HCT116 (cell line): ENCODE measurements at regions not wholly inside any gene's neighbourhood (a gene's known extent, or its start where the extent isn't known, plus 50 kb on each side); places are given as distances from the start of the nearest gene placed in this dataset.

Experiments used
- ATAC-seq: fragments of 200-7000 bp; cut with Tn5 transposase; 2 replicates; pipeline ENCODE4 v1.9.1; 2020; ENCODE audit warnings: mild to moderate bottlenecking, moderate library complexity
- BruUV-seq: library from RNA; stranded (reverse); fragments of 400-500 nt; replicated peaks from 2 replicates; lab custom pipeline; 2021; lab: Mats Ljungman, UMichigan
- CTCF ChIA-PET: fragments of 300-600 bp; sonication (Branson Sonifier 250); formaldehyde crosslinking; loops from one replicate; lab custom pipeline; 2021; ENCODE audit warnings: antibody characterized with exemption; lab: Charles Lee
- POLR2A ChIA-PET: fragments of 300-600, 350-600 bp; sonication (Branson Sonifier 250); formaldehyde crosslinking; loops from one replicate; lab custom pipeline; 2021; ENCODE audit warnings: antibody characterized with exemption; lab: Charles Lee
- RAD21 ChIA-PET, 2 experiments: fragments of 300-600 bp; sonication (Branson Sonifier 250); formaldehyde crosslinking; loops; one replicate each; lab custom pipeline; 2023; ENCODE audit warnings: low total read pairs in 2 of 2; ENCODE audit not compliant: uncharacterized antibody in 2 of 2, unreplicated experiment in 2 of 2, low non-redundant PET in 1 of 2; lab: Charles Lee
- DNase-seq: peaks from one replicate; pipeline ENCODE4 v3.0.0-alpha.2; 2010; ENCODE audit warnings: low read depth, low spot score
- H2AFZ ChIP-seq: fragments of 200-600 bp; shearing (Covaris generic), sonication (generic); 2 replicates; pipeline ENCODE4 v1.6.1; 2017; ENCODE audit warnings: low read depth, mixed run types, mixed read lengths, antibody characterized with exemption, low read length; ENCODE audit not compliant: poor library complexity, severe bottlenecking
- H3K27ac ChIP-seq: 2 replicates; pipeline ENCODE4 v1.5.1; 2012; ENCODE audit warnings: low read depth, low read length
- H3K27me3 ChIP-seq: fragments of 200-600 bp; sonication (generic); 2 replicates; pipeline ENCODE4 v1.6.1; 2016; ENCODE audit warnings: mixed run types, low read length, mixed read lengths; ENCODE audit not compliant: insufficient read depth
- H3K36me3 ChIP-seq, 2 experiments: fragments of 200-500 bp in 1 of 2; fragments of 200-600 bp in 1 of 2; sonication (Bioruptor generic) in 1 of 2; sonication (generic) in 1 of 2; 2 replicates each; pipeline versions ENCODE4 v1.5.1 to v1.6.1; 2014 to 2016; ENCODE audit warnings: low read length in 2 of 2, inconsistent platforms in 1 of 2, mixed read lengths in 1 of 2, mixed run types in 1 of 2; ENCODE audit not compliant: insufficient read depth in 2 of 2, control insufficient read depth in 1 of 2
- H3K4me1 ChIP-seq, 2 experiments: fragments of 200-600 bp in 1 of 2; sonication (generic) in 1 of 2; 2 replicates each; pipeline versions ENCODE4 v1.5.1 to v1.6.1; 2012 to 2017; ENCODE audit warnings: low read length in 2 of 2, inconsistent platforms in 1 of 2, mild to moderate bottlenecking in 1 of 2, mixed read lengths in 1 of 2, mixed run types in 1 of 2, moderate library complexity in 1 of 2; ENCODE audit not compliant: insufficient read depth in 2 of 2, control insufficient read depth in 1 of 2
- H3K4me2 ChIP-seq: fragments of 200-600 bp; sonication (generic); 2 replicates; pipeline ENCODE4 v1.6.1; 2017; ENCODE audit warnings: mixed run types, low read length, mixed read lengths
- H3K4me3 ChIP-seq, 2 experiments: fragments of 200-600 bp in 1 of 2; sonication (generic) in 1 of 2; replicated peaks in 1 of 2; 2 replicates each; pipeline ENCODE4 v1.5.1; 2011 to 2016; ENCODE audit warnings: low read length in 2 of 2, control low read depth in 1 of 2, low read depth in 1 of 2, mild to moderate bottlenecking in 1 of 2, mixed read lengths in 1 of 2, mixed run types in 1 of 2
- H3K79me2 ChIP-seq: fragments of 200-600 bp; sonication (generic); 2 replicates; pipeline ENCODE4 v1.6.1; 2017; ENCODE audit warnings: mild to moderate bottlenecking, mixed run types, low read length, moderate library complexity, mixed read lengths; ENCODE audit not compliant: insufficient read depth
- H3K9ac ChIP-seq: fragments of 200-600 bp; sonication (generic); 2 replicates; pipeline ENCODE4 v1.6.1; 2016; ENCODE audit warnings: low read length, mixed read lengths
- H3K9me2 ChIP-seq: fragments of 200-600 bp; sonication (generic), shearing (Covaris generic); 2 replicates; pipeline ENCODE4 v1.6.1; 2017; ENCODE audit warnings: mixed run types, mild to moderate bottlenecking, moderate library complexity; ENCODE audit not compliant: insufficient read depth
- H3K9me3 ChIP-seq, 2 experiments: fragments of 200-500 bp in 1 of 2; fragments of 200-600 bp in 1 of 2; sonication (Bioruptor generic) in 1 of 2; sonication (generic) in 1 of 2; 2 replicates each; pipeline ENCODE4 v1.6.1; 2014 to 2017; ENCODE audit warnings: low read length in 2 of 2, mixed read lengths in 2 of 2, inconsistent platforms in 1 of 2, low read depth in 1 of 2, mild to moderate bottlenecking in 1 of 2, mixed run types in 1 of 2, moderate library complexity in 1 of 2; ENCODE audit not compliant: control insufficient read depth in 1 of 2, insufficient read depth in 1 of 2
- H4K20me1 ChIP-seq: fragments of 200-600 bp; sonication (generic), shearing (Covaris generic); 2 replicates; pipeline ENCODE4 v1.6.1; 2017; ENCODE audit warnings: mixed run types, mild to moderate bottlenecking, moderate library complexity; ENCODE audit not compliant: insufficient read depth
- CBX3 ChIP-seq: IDR thresholded peaks from 2 replicates; pipeline ENCODE4 v1.6.1; 2012; ENCODE audit warnings: low read depth
- EGR1 ChIP-seq: IDR thresholded peaks from 2 replicates; pipeline ENCODE4 v1.6.1; 2012; ENCODE audit warnings: low read depth
- JUND ChIP-seq: IDR thresholded peaks from 2 replicates; pipeline ENCODE4 v1.6.1; 2012
- SP1 ChIP-seq: IDR thresholded peaks from 2 replicates; pipeline ENCODE4 v1.6.1; 2012; ENCODE audit warnings: low read depth
- ZFX ChIP-seq: fragments of 450-650 bp; IDR thresholded peaks from 2 replicates; pipeline ENCODE4 v1.6.1; 2017
- ZNF274 ChIP-seq: fragments of 200-500 bp; sonication (Bioruptor generic); IDR thresholded peaks from 2 replicates; pipeline ENCODE4 v1.6.1; 2014; ENCODE audit warnings: mild to moderate bottlenecking, low read depth, low read length, inconsistent platforms
- intact Hi-C: fragments of 100-400 bp; cut with micrococcal nuclease; formaldehyde crosslinking; loops from 2 replicates; pipeline ENCODE4 v1.10.0; 2022
- TF ChIP-seq, protein P1 (sequence below): IDR thresholded peaks from 2 replicates; pipeline ENCODE4 v1.6.1; 2011; ENCODE audit warnings: mild to moderate bottlenecking, low read length, moderate library complexity; ENCODE audit not compliant: insufficient replicate concordance; ENCODE audit errors: extremely low read depth
- TF ChIP-seq, protein P2 (sequence below): IDR thresholded peaks from 2 replicates; pipeline ENCODE4 v1.6.1; 2012

DNA sequence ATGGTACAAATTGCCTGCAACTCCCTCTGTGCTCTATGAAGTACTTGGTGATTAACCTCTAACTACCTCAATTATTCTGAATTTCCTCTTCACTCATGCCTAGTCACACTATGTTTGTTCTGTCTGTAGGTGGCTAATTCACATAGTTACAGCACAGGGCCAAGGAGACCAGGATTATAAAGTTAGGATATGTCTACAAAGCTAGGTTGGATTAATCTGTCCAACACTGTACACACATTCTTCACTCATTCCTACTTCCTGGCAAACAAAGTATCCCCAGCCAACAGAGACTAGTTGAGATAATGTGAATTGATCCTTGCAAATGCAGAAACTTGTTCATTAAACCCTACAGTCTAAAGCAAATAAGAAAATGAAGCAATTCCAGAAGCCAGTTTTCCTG lies 269.8 kb downstream of the HACE1 start:
- Histone ChIP-seq H4K20me1 (no peaks in the 10 kb centered on the region), H3K9me2 (no peaks in the 10 kb centered on the region), H3K4me1 (no peaks in the 10 kb centered on the region), H3K36me3 (no peaks in the 10 kb centered on the region), H3K27me3 (no peaks in the 10 kb centered on the region), H3K27ac (no peak overlapping the region), H3K79me2 (no peaks in the 10 kb centered on the region), H3K9me3 (no peaks in the 10 kb centered on the region), H3K9ac (no peak overlapping the region), H3K4me3 (no peak overlapping the region), H3K4me2 (no peak overlapping the region), H2AFZ (no peak overlapping the region)
- ChIA-PET CTCF (no interaction called here), POLR2A (no interaction called here), RAD21 (no interaction called here)
- no TSS peak for BruUV-seq
- intact Hi-C loops = no loop called here
- ATAC-seq (no peak), DNase-seq (no peak)
- no peak for TF ChIP-seq ZNF274
- TF ChIP-seq SP1 = no peak
- TF ChIP-seq, protein P1, sequence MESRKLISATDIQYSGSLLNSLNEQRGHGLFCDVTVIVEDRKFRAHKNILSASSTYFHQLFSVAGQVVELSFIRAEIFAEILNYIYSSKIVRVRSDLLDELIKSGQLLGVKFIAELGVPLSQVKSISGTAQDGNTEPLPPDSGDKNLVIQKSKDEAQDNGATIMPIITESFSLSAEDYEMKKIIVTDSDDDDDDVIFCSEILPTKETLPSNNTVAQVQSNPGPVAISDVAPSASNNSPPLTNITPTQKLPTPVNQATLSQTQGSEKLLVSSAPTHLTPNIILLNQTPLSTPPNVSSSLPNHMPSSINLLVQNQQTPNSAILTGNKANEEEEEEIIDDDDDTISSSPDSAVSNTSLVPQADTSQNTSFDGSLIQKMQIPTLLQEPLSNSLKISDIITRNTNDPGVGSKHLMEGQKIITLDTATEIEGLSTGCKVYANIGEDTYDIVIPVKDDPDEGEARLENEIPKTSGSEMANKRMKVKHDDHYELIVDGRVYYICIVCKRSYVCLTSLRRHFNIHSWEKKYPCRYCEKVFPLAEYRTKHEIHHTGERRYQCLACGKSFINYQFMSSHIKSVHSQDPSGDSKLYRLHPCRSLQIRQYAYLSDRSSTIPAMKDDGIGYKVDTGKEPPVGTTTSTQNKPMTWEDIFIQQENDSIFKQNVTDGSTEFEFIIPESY = no peak
- TF ChIP-seq CBX3 = no peak
- no peak for TF ChIP-seq EGR1

DNA sequence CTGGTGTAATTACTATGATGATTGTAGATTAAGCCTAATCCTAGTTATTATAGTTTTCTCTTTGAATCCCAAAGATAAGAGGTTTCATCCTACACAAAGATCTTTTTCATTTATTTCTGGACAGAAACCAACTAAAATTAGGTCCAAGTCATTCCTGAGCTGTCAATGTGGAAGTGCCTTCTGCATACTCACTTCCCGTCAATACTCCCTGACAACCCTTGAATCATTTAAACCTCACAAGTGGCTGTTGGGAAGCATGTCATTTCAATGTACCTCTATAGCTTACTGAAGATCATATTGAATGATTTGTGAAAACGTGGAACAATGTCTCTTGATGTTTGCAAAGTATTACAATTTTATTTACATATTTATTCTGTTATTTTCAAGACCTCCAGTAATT lies 274.1 kb downstream of the HACE1 start:
- intact Hi-C loops = no loop called here
- Histone ChIP-seq H2AFZ (no peak overlapping the region), H3K9me3 (no peaks in the 10 kb centered on the region), H3K27me3 (no peaks in the 10 kb centered on the region), H3K4me3 (no peak overlapping the region), H3K4me2 (no peak overlapping the region), H3K9me2 (no peaks in the 10 kb centered on the region), H4K20me1 (no peaks in the 10 kb centered on the region), H3K79me2 (no peaks in the 10 kb centered on the region), H3K4me1 (no peaks in the 10 kb centered on the region), H3K27ac (no peak overlapping the region), H3K36me3 (no peaks in the 10 kb centered on the region), H3K9ac (no peak overlapping the region)
- DNase-seq (no peak), ATAC-seq (no peak)
- CTCF ChIA-PET = no interaction called here
- TF ChIP-seq JUND (no peak), ZFX (no peak)
- TF ChIP-seq, protein P2, sequence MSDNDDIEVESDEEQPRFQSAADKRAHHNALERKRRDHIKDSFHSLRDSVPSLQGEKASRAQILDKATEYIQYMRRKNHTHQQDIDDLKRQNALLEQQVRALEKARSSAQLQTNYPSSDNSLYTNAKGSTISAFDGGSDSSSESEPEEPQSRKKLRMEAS = no peak
- no TSS peak for BruUV-seq
- RAD21 ChIA-PET = no interaction called here
- POLR2A ChIA-PET = no interaction called here
